Vagina (tissue), 2 donors: ENCODE measurements at regions not wholly inside any gene's neighbourhood (a gene's known extent, or its start where the extent isn't known, plus 50 kb on each side); places are given as distances from the start of the nearest gene placed in this dataset.

ENCODE experiments used
- DNase-seq, 2 donors: peaks; one replicate each; pipeline ENCODE4 v3.0.0-alpha.2; 2017; ENCODE audit errors: extremely low spot score in 2 of 2
- H3K27ac ChIP-seq: fragments of 200-600 bp; sonication (generic); one replicate; pipeline ENCODE4 v1.5.1; 2019
- H3K27me3 ChIP-seq: fragments of 200-600 bp; sonication (generic); one replicate; pipeline ENCODE4 v1.5.1; 2019
- H3K36me3 ChIP-seq, 2 donors: fragments of 200-600 bp; sonication (generic); one replicate each; pipeline ENCODE4 v1.5.1; 2017 to 2019
- H3K4me1 ChIP-seq: fragments of 200-600 bp; sonication (generic); one replicate; pipeline ENCODE4 v1.5.1; 2019
- H3K4me3 ChIP-seq, 2 donors: fragments of 200-600 bp; sonication (generic); 1 replicate in 1 of 2; 2 replicates in 1 of 2; pipeline ENCODE4 v1.5.1; 2016 to 2019
- H3K9me3 ChIP-seq: fragments of 200-600 bp; sonication (generic); one replicate; pipeline ENCODE4 v1.5.1; 2019
- CTCF ChIP-seq, 3 experiments: fragments of 450-650 bp in 2 of 3; fragments of 200-600 bp in 1 of 3; sonication (generic) in 1 of 3; IDR thresholded peaks; one replicate each; pipeline ENCODE4 v1.5.1; 2017 to 2019; ENCODE audit warnings: antibody characterized with exemption in 3 of 3, mild to moderate bottlenecking in 2 of 3, moderate library complexity in 2 of 3
- POLR2A ChIP-seq, 2 donors: fragments of 450-650 bp; IDR thresholded peaks; one replicate each; pipeline ENCODE4 v1.6.1; 2017; ENCODE audit warnings: antibody characterized with exemption in 2 of 2, mild to moderate bottlenecking in 2 of 2, moderate library complexity in 2 of 2
- POLR2AphosphoS5 ChIP-seq, 2 donors: sonication (generic); formaldehyde crosslinking; IDR thresholded peaks; one replicate each; pipeline ENCODE4 v1.9.0; 2017; ENCODE audit warnings: antibody characterized with exemption in 2 of 2, mild to moderate bottlenecking in 2 of 2, low read depth in 1 of 2; ENCODE audit not compliant: insufficient read depth in 1 of 2
- intact Hi-C: fragments of 100-400 bp; cut with DNase I; formaldehyde crosslinking; loops from one replicate; pipeline ENCODE4 v1.15.1; 2023

DNA sequence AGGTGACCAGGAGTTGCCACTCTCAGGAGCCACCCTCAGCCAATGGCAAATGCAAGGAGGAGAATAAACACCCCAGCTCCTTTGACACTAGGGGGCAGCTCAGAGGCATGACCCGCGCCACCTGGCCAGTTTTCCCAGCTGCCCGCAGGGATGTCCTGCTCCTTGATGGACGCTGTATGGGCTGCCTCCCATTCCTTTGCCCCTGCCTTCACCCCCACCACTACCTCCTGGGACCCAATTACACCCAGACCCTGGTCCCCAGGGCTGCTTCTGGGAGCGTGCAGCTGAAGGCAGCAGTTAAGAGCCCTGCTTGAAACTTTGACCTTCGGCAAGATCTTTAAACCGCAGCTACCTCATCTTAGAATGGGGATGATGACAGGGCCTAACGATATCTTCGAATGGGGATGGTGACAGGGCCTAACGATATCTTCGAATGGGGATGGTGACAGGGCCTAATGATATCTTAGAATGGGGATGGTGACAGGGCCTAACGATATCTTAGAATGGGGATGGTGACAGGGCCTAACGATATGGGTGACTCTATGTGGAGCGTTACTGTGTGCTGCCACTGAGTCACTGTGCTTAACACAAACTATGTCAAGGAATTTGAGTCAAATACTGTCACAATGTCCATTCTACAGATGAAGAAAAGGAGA, 163.0 kb upstream of the KAZN start:
- H3K9me3 ChIP-seq: no peaks in the 10 kb centered on the region
- H3K27ac ChIP-seq: no peak overlapping the region
- H3K4me3 ChIP-seq: no peak overlapping the region
- TF ChIP-seq POLR2AphosphoS5 (IDR thresholded peaks at IDR 0.05; ENCODE audit: insufficient read depth in 1 of 2, low read depth in 1 of 2) (no peak), CTCF (IDR thresholded peaks at IDR 0.05) (no peak), POLR2A (IDR thresholded peaks at IDR 0.05) (no peak)
- no peaks in the 10 kb centered on the region for H3K27me3 ChIP-seq
- intact Hi-C loops: no loop called here
- peaks cover under 1% of the 10 kb centered on the region for H3K4me1 ChIP-seq
- DNase-seq: no peak
- H3K36me3 ChIP-seq: no peaks in the 10 kb centered on the region

DNA sequence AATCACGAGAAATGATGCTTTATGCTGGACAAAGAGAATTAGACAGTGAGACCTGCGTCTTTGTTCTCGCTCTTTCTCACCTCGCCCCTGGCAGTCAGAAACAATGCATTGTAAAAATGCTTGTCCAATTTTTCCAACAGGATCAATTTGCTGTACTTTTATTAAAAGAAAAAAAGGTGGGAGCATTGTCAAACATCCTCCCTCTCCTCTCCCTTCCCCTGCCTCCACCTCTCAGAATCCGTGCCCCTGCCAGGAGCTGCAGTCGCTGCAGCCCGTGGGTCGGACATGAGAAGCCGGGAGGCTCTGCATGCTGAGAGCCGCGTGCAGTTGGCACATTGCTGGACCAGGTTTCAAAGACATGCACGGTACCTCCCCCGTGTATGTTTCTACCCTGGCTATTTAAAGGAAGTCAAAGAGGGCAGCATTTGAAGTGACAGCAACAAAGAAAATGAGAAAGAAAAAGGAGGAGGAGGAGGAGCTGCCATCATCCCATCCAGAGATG, 161.0 kb upstream of the KAZN start:
- TF ChIP-seq CTCF (IDR thresholded peaks at IDR 0.05): no peak
- no peak for TF ChIP-seq POLR2AphosphoS5 (IDR thresholded peaks at IDR 0.05; ENCODE audit: insufficient read depth in 1 of 2, low read depth in 1 of 2)
- TF ChIP-seq POLR2A (IDR thresholded peaks at IDR 0.05): no peak
- Histone ChIP-seq H3K27ac (peak overlapping the region; percentile 63), H3K4me1 (peaks cover 6% of the 10 kb centered on the region), H3K9me3 (no peaks in the 10 kb centered on the region), H3K36me3 (no peaks in the 10 kb centered on the region), H3K4me3 (no peak overlapping the region), H3K27me3 (no peaks in the 10 kb centered on the region)
- DNase-seq: no peak
- intact Hi-C loops: no loop called here

DNA sequence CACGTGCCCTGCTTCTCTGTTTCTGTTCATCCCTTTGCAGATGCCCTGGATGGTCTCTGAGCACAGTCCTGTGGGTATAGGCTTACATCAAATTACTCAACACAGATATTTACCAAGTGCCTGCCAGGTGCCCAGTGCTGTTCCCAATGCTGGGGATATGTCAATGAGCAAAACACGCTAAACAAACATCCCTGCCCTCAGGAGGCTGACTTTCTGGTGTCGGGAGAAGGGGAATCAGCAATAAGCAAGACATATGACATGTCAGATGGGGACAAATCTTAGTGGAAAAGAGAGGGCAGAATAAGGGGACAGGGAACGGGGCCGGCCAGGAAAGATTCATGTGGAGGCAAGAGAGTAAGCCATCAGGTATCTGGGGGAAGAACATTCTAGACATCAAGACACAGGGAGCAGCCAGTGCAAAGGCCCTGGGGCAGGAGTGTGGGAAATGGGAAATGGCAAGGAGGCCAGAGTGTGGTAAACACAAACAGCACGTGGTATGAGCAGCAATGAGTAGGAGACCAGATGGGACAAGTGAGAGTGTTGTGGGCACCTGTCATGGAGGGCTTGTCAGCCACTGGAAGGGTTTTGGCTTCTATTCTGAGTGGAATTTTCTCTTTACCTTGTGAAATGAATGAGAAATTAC, 160.2 kb upstream of the KAZN start:
- H3K9me3 ChIP-seq: no peaks in the 10 kb centered on the region
- no peak for DNase-seq
- peaks cover 6% of the 10 kb centered on the region for H3K4me1 ChIP-seq
- H3K4me3 ChIP-seq: no peak overlapping the region
- TF ChIP-seq POLR2A (IDR thresholded peaks at IDR 0.05): no peak
- no peaks in the 10 kb centered on the region for H3K27me3 ChIP-seq
- intact Hi-C loops: no loop called here
- H3K27ac ChIP-seq: peak overlapping the region; percentile 63
- H3K36me3 ChIP-seq: no peaks in the 10 kb centered on the region

DNA sequence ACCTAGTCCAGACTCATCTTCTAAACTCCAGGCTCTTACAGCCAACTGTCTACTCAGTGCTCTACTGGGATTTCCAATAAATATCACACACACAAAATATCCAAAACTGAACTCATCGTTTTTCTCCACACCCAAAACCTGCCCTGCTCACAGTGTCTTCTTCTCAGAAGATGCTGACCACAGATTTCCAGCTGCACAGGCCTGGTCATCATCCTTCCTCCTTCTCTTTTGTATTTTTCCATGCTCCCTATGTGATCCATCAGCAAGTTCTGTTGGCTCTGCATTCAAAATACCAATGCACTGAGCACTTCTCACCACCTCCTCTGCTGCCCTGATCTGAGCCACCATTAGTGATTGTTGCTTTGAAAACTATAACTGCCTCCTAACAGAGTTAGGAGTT, 159.5 kb upstream of the KAZN start:
- Histone ChIP-seq H3K4me3 (no peak overlapping the region), H3K9me3 (no peaks in the 10 kb centered on the region), H3K27ac (peak overlapping the region; percentile 0), H3K36me3 (no peaks in the 10 kb centered on the region), H3K4me1 (peaks cover 6% of the 10 kb centered on the region), H3K27me3 (no peaks in the 10 kb centered on the region)
- intact Hi-C loops: no loop called here
- TF ChIP-seq CTCF (IDR thresholded peaks at IDR 0.05) (no peak), POLR2A (IDR thresholded peaks at IDR 0.05) (no peak), POLR2AphosphoS5 (IDR thresholded peaks at IDR 0.05; ENCODE audit: insufficient read depth in 1 of 2, low read depth in 1 of 2) (no peak)
- DNase-seq: no peak

- TF ChIP-seq POLR2AphosphoS5 (IDR thresholded peaks at IDR 0.05; ENCODE audit: insufficient read depth in 1 of 2, low read depth in 1 of 2) (no peak), CTCF (IDR thresholded peaks at IDR 0.05) (no peak), POLR2A (IDR thresholded peaks at IDR 0.05) (no peak)
- H3K36me3 ChIP-seq: no peaks in the 10 kb centered on the region
- no peak overlapping the region for H3K27ac ChIP-seq
- H3K4me3 ChIP-seq: no peak overlapping the region
- peaks cover 6% of the 10 kb centered on the region for H3K4me1 ChIP-seq
- intact Hi-C loops: no loop called here
- no peak for DNase-seq
- H3K27me3 ChIP-seq: no peaks in the 10 kb centered on the region
- H3K9me3 ChIP-seq: no peaks in the 10 kb centered on the region
These were observed 158.3 kb upstream of the KAZN start for GRCh38 chr1:14440166-14440565.
